ENCODE measurements at regions not wholly inside any gene's neighbourhood (a gene's known extent, or its start where the extent isn't known, plus 50 kb on each side); places are given as distances from the start of the nearest gene placed in this dataset.

GRCh38 chr16:35744084-35744483, 2284.7 kb downstream of the TP53TG3F start:
- Histone ChIP-seq H3K36me3 (ENCODE audit: insufficient read depth, low read length) (no peaks in the 10 kb centered on the region), H2AFZ (ENCODE audit: low read length) (no peak overlapping the region), H3K4me3 (ENCODE audit: insufficient read depth, low read length) (no peak overlapping the region), H3K27me3 (ENCODE audit: insufficient read depth, low read length) (no peaks in the 10 kb centered on the region), H3K9me3 (ENCODE audit: low read depth, low read length) (no peaks in the 10 kb centered on the region), H3K79me2 (ENCODE audit: insufficient read depth, low read length) (no peaks in the 10 kb centered on the region), H4K20me1 (ENCODE audit: insufficient read depth, low read length) (no peaks in the 10 kb centered on the region), H3K4me2 (ENCODE audit: insufficient read depth, low read length) (no peak overlapping the region), H3K27ac (ENCODE audit: low read depth, low read length) (no peak overlapping the region), H3K4me1 (ENCODE audit: insufficient read depth, low read length) (no peaks in the 10 kb centered on the region)
- no peak for TF ChIP-seq CTCF (IDR thresholded peaks at IDR 0.05; ENCODE audit: extremely low read depth, low read depth, low read length)
- DNase-seq (ENCODE audit: insufficient read length, low spot score, missing footprints): no peak

GRCh38 chr16:35744726-35745125, 2285.3 kb downstream of the TP53TG3F start:
- Histone ChIP-seq H2AFZ (ENCODE audit: low read length) (no peak overlapping the region), H3K9me3 (ENCODE audit: low read depth, low read length) (no peaks in the 10 kb centered on the region), H3K79me2 (ENCODE audit: insufficient read depth, low read length) (no peaks in the 10 kb centered on the region), H3K27ac (ENCODE audit: low read depth, low read length) (no peak overlapping the region), H3K4me1 (ENCODE audit: insufficient read depth, low read length) (no peaks in the 10 kb centered on the region), H3K27me3 (ENCODE audit: insufficient read depth, low read length) (no peaks in the 10 kb centered on the region), H3K4me2 (ENCODE audit: insufficient read depth, low read length) (no peak overlapping the region), H3K36me3 (ENCODE audit: insufficient read depth, low read length) (no peaks in the 10 kb centered on the region), H4K20me1 (ENCODE audit: insufficient read depth, low read length) (no peaks in the 10 kb centered on the region), H3K4me3 (ENCODE audit: insufficient read depth, low read length) (no peak overlapping the region)
- peak; percentile 74 for DNase-seq (ENCODE audit: insufficient read length, low spot score, missing footprints)
- TF ChIP-seq CTCF (IDR thresholded peaks at IDR 0.05; ENCODE audit: extremely low read depth, low read depth, low read length): no peak

GRCh38 chr16:35745191-35745590, 2285.8 kb downstream of the TP53TG3F start:
- Histone ChIP-seq H3K79me2 (ENCODE audit: insufficient read depth, low read length) (no peaks in the 10 kb centered on the region), H2AFZ (ENCODE audit: low read length) (no peak overlapping the region), H3K27ac (ENCODE audit: low read depth, low read length) (no peak overlapping the region), H4K20me1 (ENCODE audit: insufficient read depth, low read length) (no peaks in the 10 kb centered on the region), H3K9me3 (ENCODE audit: low read depth, low read length) (no peaks in the 10 kb centered on the region), H3K4me1 (ENCODE audit: insufficient read depth, low read length) (no peaks in the 10 kb centered on the region), H3K36me3 (ENCODE audit: insufficient read depth, low read length) (no peaks in the 10 kb centered on the region), H3K4me3 (ENCODE audit: insufficient read depth, low read length) (no peak overlapping the region), H3K4me2 (ENCODE audit: insufficient read depth, low read length) (no peak overlapping the region), H3K27me3 (ENCODE audit: insufficient read depth, low read length) (no peaks in the 10 kb centered on the region)
- peak; percentile 5 for DNase-seq (ENCODE audit: insufficient read length, low spot score, missing footprints)
- no peak for TF ChIP-seq CTCF (IDR thresholded peaks at IDR 0.05; ENCODE audit: extremely low read depth, low read depth, low read length)

- TF ChIP-seq CTCF (IDR thresholded peaks at IDR 0.05; ENCODE audit: extremely low read depth, low read depth, low read length): no peak
- Histone ChIP-seq H4K20me1 (ENCODE audit: insufficient read depth, low read length) (no peaks in the 10 kb centered on the region), H3K36me3 (ENCODE audit: insufficient read depth, low read length) (no peaks in the 10 kb centered on the region), H3K4me3 (ENCODE audit: insufficient read depth, low read length) (no peak overlapping the region), H3K79me2 (ENCODE audit: insufficient read depth, low read length) (no peaks in the 10 kb centered on the region), H3K4me1 (ENCODE audit: insufficient read depth, low read length) (no peaks in the 10 kb centered on the region), H3K9me3 (ENCODE audit: low read depth, low read length) (no peaks in the 10 kb centered on the region), H3K27ac (ENCODE audit: low read depth, low read length) (no peak overlapping the region), H3K27me3 (ENCODE audit: insufficient read depth, low read length) (no peaks in the 10 kb centered on the region), H3K4me2 (ENCODE audit: insufficient read depth, low read length) (no peak overlapping the region), H2AFZ (ENCODE audit: low read length) (no peak overlapping the region)
- no peak for DNase-seq (ENCODE audit: insufficient read length, low spot score, missing footprints)
Measured at GRCh38 chr16:35745821-35746248, 2286.4 kb downstream of the TP53TG3F start.

All from osteoblast (primary cell).